HG02970 (cell line): ENCODE measurements at regions not wholly inside any gene's neighbourhood (a gene's known extent, or its start where the extent isn't known, plus 50 kb on each side); places are given as distances from the start of the nearest gene placed in this dataset.
A peak's percentile ranks its signal among the peaks of the same experiment; 100 is the strongest.

Experiments used
- ATAC-seq: cut with Tn5 transposase; IDR thresholded peaks from one replicate; pipeline ENCODE4 v1.9.1; 2021; ENCODE audit warnings: mild to moderate bottlenecking, moderate library complexity, moderate number of reproducible peaks; ENCODE audit not compliant: unreplicated experiment, low FRiP score

DNA sequence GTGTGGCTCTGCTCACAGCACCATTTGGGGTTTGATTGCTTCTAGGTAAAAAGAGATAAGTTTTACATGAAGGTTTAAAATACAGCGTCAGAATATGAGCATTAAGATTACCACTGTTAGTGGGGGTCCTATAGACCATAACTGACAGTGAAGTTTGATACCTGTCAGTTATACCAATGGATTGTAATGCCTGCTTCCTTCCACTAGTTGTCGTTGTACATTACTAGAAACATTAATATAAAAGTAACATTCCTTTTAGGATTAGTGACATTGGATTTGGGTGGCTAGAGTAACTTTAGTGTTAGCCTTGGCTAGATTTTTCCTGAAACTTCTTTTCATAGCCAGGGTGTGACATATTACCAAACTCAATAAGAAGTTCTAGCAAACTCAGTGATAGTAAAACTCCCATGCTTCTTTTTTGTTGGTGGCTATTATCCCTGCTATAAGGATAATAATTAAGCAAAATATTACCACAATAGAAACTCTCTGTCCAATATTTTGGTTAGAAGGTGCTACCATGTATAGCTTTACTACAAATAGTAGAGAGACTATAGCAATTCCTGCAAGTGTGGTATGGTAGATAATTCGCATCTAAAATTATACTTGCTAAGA, 57.1 kb downstream of the FAM181B start:
- ATAC-seq: no peak

DNA sequence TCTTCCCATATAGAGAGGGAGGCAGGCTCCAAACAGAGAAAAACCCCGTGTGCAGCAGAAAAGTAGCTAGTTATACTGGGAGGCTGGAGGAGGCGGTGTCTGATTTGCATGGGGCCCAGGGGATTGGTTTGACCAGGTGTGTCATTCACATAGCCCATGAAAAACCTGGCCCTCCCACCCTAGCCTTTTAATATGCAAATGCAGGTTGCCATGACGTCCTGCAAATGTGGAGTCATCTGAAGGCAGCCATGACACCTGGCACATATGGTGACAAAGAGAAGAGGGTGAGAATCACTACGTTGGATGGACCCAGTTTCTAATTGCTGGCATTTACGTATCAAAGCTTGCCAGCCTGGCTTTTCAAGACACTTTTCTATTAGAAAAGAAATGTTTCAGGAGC, 57.8 kb downstream of the FAM181B start:
- ATAC-seq: no peak

DNA sequence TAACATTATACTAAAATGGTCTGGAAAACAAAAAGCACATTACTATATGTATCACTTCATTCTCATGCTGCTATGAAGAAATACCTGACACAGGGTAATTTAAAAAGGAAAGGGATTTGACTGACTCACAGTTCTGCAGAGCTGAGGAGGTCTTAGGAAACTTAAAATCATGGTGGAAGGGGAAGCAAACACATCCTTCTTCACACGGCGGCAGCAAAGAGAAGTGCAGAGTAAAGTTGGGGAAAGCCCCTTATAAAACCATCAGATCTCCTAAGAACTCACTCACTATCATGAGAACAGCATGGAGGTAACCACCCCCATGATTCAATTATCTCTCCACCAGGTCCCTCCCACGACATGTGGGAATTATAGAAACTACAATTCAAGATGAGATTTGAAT, 60.0 kb downstream of the FAM181B start:
- ATAC-seq: no peak

DNA sequence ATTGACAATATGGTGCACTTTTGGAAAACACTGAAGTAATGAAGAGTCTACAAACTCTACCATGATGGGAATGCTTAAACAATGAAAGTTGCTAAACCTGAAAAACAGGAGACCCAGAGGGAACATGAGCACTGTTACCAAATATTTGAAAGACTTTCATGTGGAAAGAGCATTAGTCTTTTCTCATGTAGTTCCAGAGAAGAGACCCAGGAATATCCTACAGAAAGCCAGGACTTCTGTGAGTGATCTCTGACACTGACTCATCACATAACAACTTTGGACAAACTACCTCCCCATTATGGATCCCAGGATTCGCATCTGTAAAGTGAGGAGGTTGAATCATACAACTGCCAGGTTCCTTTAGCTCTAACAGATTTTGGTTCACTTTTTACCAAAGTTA, 62.2 kb downstream of the FAM181B start:
- no peak for ATAC-seq

DNA sequence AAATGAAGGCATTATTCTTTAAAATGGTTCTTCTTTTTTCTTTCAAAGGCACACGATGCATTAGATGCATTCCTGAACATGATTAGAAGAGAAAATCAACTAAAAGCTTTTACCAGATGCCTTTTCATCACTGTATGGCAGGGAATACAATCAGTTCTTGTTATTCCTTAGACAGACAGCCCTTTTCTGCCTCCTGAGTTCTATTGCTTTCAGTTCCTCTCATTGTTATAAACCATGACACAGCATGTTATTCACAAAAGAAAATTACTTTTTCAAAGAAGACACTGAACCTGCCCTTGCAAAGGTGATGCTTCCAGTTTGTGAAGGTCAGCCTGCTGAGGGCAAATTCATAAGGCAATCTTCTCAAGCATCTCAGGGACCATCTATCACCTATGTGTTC, 70.1 kb downstream of the FAM181B start:
- no peak for ATAC-seq

DNA sequence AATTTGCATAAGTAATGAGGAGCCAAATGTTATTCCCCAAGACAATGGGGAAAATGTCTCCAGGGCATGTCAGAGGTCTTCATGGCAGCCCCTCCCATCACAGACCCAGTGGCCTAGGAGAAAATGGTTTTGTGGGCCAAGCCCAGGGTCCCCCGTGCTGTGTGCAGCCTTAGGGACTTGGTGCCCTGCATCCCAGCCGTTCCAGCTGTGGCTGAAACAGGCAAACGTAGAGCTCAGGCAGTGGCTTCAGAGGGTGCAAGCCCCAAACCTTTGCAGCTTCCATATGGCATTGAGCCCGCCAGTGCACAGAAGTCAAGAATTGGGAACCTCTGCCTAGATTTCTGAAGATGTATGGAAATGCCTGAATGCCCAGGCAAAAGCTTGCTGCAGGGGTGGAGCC, 79.9 kb downstream of the FAM181B start:
- ATAC-seq: no peak

DNA sequence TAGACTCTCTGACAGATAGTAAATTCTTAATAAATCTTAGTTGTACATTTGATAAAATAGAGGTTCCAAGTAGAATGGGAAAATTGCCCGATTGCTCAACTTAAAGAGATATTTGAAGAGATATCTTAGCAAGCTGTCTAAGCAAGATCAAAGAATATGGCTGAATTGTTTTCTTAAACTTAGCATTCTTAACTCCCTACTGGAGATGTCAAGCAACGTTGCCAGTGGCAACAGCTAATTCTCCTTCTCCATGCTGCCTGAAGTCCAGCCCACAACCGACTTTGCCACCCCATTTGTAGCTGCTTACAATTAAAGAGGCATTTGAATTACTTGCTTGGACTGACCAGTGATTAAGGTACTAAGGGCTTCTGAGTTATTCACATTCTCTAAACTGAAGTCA, 94.4 kb downstream of the FAM181B start:
- ATAC-seq: no peak

DNA sequence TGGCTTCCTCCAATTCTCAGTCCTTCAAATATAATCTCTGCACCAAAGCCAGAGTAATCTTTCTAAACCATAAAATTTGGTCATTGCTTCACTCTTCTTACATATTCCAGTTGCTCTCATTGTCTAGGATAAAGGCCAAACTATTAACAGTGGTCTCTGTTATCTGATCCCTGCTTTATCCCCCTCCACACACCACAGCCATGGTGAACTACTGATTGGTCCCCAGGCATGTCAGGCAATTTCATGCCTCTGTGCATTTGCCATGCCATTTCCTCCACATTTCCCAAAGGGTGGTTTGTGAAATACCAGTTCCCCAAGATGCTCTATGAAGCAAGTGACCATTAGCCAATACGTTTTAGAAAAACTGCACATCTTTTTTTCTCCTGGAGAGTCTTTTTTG, 97.0 kb downstream of the FAM181B start:
- ATAC-seq: no peak

DNA sequence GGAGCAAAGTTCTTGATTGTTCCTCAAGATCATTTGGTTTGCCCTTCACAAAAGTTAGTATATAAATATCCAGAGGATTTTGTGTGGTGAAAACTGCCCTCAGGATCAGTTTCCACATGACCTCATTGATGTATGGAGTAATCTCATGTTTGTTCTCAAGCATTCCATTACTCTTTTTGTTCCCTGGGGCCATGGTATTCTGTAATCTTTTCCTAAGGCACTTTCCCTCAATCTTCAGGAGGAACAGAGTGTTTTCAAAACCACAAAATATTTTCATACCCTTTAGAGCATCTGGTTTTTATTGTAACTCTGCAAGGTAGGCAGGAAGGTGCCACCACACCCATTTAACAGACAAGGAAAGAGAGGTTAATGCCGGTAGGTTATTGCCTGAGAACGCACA, 99.6 kb downstream of the FAM181B start:
- no peak for ATAC-seq

DNA sequence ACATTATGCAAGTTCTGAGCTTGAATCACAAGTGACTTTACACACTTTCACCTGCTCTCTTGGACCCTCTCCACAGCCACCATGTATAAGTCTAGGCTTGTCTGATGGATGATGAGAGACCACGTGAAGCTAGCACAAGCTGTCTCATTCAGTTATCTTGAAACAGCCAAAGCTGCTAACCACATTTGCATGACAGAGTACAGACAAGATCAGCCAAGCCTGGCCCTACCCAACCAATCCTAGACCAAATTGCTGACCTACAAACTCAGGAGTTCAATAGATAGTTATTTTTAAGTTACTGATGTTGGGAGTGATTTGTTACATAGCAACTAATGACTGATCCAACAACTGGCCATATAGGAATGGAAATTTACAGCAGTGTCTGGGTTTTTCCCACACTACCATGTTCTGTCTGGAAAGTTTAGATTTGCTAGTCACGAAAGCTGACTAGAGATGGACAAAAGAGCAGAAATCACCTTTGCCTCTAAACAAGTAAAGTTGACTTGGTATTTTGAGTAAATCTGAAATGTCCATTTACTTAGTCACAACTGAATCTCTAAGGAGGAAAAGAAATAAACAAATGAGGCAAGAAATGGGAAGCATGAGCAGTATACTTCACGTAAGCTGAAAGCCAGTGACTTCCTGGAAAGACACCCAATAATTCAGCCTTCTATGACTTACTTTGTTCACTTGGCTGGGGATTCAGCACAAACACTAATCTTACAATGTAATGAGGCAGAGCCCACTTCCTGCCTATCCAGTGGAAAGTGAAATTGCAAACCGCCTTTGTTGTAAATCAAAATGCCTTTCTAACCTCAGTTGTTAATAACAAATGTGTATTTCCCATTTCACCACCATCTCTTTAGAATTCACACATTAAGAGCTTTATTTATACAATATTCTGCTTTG, 101.7 kb downstream of the FAM181B start:
- ATAC-seq: peak; percentile 48

DNA sequence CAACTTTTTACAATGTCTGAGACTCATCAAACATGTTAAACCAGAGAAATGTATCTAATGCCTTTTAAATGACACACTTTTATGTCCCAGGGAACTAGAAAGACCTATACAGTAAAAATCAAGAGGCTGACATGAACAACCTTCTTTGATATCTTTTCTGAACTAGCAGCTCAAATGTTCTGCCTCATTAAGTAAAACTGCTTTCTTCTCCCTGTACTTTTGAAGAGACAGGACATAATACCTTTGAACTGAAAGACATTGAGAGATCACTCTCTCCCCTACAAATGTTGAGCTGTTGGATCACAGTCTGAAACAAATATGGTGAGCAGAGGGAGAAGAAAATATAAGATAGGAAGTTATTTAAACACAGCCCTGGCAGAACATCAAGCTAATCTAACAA, 123.0 kb downstream of the FAM181B start:
- no peak for ATAC-seq

DNA sequence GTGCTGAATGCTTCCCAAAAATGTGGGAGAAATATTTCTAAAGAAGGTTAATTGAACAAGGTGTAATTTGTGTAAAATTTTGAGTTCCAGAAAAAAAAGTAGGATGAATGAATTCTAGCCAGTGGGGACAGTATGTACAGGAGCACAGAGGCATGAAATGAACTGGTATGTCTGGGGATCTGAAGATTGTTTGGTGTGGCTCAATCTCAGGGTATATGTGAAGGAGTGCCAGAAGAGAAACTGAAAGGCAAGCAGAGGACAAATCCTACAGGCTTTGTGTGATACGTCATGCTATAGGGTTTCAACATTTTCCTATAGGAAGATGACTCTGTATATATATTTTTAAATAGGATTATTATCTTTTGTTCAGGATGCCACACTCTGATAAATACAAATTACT, 126.9 kb downstream of the FAM181B start:
- ATAC-seq: no peak

DNA sequence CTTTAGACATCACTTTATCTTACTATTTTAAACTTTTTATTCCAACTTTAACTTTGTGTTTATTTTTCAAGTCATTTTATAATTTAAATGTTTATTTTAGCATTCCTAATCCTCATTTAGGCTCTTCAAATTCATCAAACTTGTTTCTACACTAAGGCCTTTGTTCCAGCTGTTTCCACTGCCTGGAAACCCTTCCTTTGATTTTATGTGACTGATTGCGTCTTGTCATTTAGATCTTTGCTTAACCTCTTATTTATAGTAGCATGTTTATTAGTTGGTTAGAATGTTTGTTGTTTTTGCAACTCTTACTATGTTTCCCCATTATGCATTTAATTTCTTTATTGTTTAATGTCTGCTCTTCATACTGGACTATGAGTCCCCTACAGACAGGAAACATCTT, 132.0 kb downstream of the FAM181B start:
- no peak for ATAC-seq

DNA sequence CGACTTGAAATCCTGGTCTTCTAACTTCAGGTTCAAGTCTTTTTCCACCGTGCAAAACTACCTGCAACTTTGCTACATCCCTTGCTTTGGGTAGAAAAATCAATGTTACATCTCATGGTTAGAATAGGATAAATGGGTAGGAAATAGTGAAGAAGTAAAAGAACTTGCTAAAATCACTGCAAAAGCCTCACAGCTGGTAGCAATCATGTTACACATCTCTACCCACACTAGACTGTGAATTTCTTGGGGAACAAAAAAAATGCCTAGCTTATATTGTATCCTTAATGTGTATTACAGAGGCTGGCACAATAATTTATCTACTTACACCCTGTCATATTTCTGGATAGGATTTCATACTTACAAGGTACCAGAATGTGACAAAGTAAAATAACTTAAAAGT, 133.8 kb downstream of the FAM181B start:
- ATAC-seq: no peak

DNA sequence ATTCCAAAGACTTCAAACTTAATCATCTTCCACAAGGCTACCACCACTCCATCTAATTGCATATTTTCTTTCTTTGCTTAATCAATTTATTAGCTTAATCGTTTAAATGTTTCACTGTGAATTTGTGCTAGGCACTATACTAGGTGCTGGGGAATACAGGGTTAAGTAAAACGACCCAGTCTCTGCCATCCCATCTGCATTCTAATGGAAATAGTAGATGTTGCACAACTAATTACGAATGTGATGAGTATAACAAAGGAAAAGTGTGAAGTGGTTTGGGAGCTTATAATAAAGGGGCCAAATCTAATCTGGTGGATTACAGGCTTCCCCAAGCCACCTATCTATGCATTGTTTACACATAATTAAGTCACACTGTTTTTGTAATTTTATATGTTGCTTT, 147.1 kb downstream of the FAM181B start:
- ATAC-seq: no peak

DNA sequence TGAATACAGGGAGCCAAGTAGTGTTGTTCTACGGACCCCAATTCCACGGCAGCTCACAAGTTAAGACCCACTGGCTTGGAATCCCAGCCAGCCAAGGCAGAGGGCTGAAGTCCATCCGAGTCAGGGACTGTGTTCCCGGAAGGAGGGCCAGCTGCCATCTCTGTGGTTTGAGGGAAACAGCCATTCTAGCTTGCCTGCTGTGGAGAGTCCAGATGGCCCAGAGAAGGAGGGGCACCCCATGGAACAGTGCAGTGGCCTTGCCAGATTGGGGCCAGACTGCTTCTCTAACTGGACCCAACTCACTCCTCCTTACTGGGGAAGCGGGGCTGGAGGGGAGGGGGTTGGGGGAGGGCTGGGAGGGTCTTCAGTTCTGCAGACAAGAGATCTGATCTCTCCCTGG, 156.4 kb downstream of the FAM181B start:
- ATAC-seq: no peak

DNA sequence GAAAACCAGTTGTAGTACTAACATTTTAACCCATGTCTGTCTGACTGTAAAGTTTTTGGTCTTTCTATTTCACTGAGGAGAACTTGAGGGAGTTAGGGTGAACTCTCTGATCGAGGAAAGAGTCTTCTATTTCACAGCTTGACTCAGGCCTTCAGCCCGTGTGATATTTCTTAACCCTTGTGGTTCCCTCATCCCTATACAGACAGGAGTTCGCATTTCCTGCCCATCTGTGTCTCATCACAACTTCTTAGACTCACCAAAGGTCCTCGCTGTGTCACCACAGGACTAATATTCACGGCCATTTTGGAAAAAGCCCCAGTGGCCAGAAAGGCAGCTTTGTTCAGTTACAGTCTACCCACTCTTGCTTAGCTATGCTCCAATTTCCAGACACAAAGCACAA, 172.8 kb downstream of the FAM181B start:
- ATAC-seq: no peak

DNA sequence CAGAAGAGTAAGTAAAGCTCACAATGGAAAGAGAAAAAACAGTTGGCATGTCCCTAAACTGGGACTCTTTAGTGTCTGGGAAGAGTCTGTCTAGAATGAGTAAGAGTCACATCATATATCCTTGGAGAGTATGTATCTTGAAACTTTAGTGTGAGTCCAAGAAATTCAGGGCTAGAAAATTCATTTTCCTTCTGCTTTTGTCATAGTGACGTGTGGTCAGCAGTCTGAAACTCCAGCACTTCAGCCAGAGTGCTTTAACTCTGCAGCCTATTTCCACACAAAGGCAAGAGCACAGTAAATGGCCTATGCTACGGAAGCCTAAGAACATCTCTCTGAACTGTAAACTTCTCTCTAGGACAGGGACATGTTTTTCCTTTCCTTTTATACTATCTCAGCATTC, 174.1 kb downstream of the FAM181B start:
- ATAC-seq: no peak

DNA sequence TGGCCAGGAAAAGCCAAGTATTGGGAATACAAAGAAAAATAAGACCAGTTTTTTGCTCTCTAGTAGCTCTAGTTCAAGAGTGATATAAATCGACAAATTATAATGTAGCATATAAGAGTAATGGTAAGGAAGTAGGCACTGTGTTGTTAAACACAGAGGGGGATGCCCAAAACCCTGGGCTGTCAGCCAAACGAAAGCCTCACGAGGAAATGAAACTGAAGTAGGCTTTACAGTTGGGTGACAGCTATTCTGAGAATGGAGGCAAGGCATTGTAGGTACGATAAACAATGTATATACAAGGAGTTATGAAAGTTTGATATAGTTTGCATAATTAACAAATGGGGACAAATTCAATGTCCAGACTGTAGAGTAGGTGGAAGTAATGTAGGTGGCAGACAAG, 176.4 kb downstream of the FAM181B start:
- ATAC-seq: peak; percentile 98

DNA sequence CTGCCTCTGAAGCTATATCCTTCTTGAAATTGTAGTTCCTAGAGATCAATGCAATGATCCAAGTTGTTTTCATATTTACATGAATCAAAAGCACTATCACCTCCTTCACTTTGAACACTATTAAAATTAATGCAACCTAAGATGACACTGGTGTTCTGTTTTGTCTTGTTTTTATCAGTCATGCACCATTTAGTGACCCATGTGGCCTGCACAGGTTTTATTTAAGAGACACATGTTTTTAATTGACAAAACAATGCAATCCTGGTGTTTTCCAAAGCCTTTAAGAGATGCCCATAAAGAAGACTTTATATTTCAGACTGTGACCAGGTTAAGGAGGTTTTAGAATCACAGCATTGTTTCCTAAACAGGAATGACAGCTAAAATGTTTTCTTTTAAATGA, 177.5 kb downstream of the FAM181B start:
- ATAC-seq: no peak

DNA sequence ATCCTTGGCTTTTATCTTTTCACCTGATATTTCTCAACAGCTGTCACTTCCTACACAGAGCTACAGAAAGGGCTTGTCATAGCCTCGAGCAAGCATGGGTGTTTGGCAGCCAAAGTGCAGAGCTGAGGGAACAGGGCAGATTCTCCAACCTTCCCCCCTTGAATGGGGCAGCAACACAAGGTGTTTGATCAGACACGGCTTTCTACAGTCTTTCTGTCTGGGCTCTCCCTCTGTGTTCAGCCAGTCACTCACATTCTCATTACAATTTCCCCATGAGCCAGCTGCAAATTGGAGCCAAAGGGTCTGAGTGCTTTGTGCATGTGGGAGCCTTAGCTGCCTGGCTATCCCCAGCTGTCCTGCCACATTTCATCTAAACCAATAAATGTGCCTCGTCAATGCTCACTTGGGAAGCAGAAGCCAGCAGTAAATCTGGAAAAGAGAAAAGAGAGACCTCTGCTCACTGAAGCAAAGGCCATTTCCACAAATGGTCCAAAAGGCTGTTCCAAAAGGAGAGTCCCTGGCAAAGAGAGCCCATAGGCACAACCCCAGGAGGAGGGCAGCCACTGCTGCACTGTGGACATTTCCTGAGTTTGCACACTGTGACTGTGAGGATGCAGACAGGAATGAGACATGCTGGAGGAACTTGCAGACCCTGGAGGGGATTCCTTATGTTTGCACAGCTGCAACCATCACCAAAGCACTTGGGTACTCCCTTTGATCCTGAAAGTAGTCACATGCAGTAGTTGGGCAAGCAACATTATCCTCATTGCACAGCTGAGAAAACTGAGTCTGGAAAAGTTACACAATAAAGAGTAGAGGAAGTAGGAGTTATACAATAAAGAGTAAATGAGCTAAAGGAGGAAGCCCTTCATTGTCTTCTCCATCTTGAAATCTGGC, 186.8 kb downstream of the FAM181B start:
- no peak for ATAC-seq
